RWPE2 (cell line): ENCODE measurements at regions not wholly inside any gene's neighbourhood (a gene's known extent, or its start where the extent isn't known, plus 50 kb on each side); places are given as distances from the start of the nearest gene placed in this dataset.

Experiments
- ATAC-seq: fragments of 200-7000 bp; cut with Tn5 transposase; 3 replicates; pipeline ENCODE4 v1.9.1; 2021; ENCODE audit warnings: low read depth
- DNase-seq: peaks from one replicate; pipeline ENCODE4 v3.0.0-alpha.2; 2020; ENCODE audit warnings: low spot score
- H3K27ac ChIP-seq: fragments of 450-650 bp; 2 replicates; pipeline ENCODE4 v1.5.1; 2017; ENCODE audit warnings: mild to moderate bottlenecking; ENCODE audit not compliant: poor library complexity, severe bottlenecking
- H3K27me3 ChIP-seq: fragments of 250-450 bp; sonication (Bioruptor Pico); 2 replicates; pipeline ENCODE4 v1.5.1; 2021; ENCODE audit warnings: mild to moderate bottlenecking, moderate library complexity; ENCODE audit not compliant: insufficient read depth, poor library complexity, severe bottlenecking
- H3K36me3 ChIP-seq: fragments of 250-450 bp; sonication (Bioruptor Pico); 2 replicates; pipeline ENCODE4 v1.5.1; 2020; ENCODE audit warnings: low read depth, mild to moderate bottlenecking, moderate library complexity
- H3K4me1 ChIP-seq: fragments of 250-450 bp; sonication (Bioruptor Pico); 2 replicates; pipeline ENCODE4 v1.5.1; 2021; ENCODE audit warnings: mild to moderate bottlenecking, moderate library complexity; ENCODE audit not compliant: insufficient read depth, poor library complexity, severe bottlenecking
- H3K4me3 ChIP-seq: fragments of 250-450 bp; sonication (Bioruptor Pico); 2 replicates; pipeline ENCODE4 v1.5.1; 2021; ENCODE audit warnings: mild to moderate bottlenecking, moderate library complexity; ENCODE audit not compliant: severe bottlenecking
- H3K9me3 ChIP-seq: fragments of 250-450 bp; sonication (Bioruptor Pico); 2 replicates; pipeline ENCODE4 v1.5.1; 2021; ENCODE audit warnings: mild to moderate bottlenecking, moderate library complexity; ENCODE audit not compliant: severe bottlenecking
- TF ChIP-seq, protein P1 (sequence below): fragments of 450-650 bp; IDR thresholded peaks from one replicate; pipeline ENCODE4 v1.5.1; 2017; ENCODE audit warnings: mild to moderate bottlenecking, moderate library complexity; ENCODE audit not compliant: poor library complexity, severe bottlenecking

DNA sequence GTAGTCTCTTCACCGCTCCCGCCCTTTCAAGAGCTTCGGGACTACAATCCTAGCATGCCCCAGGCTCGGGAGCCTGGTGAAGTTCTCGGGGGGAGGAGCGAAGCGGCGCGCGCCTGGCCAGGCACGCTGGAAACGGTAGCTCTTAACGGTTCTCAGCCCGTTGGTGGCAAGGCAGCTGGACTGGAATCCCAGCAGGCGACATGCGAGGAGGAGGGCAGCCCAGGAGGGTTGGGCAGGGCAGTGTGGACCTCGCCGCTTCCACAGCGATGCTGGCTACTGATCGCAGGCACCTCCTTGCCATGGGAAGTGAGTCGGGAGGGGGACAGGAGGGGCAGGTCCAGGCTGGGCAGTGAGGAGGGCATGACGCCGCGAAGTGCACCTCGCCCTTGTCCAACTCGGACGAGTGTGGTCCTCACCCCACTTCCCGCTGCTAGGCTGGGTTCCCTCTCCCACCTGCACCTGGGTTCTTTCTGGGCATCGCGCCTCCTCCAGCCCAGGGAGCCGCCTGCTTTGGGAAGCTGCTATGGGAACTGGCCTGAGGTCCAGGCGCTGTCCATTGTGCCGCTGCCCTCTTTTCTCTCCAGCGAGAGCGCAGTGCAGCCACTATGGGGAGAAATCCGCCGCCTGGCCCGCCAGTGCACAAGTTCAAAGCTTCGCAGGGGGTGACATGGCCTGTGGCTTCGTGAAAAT lies 367.8 kb upstream of the NUPR2 start:
- no peak overlapping the region for H3K27ac ChIP-seq
- no peaks in the 10 kb centered on the region for H3K4me1 ChIP-seq
- H3K27me3 ChIP-seq, result no peaks in the 10 kb centered on the region
- H3K9me3 ChIP-seq, result peaks cover 8% of the 10 kb centered on the region
- no peaks in the 10 kb centered on the region for H3K36me3 ChIP-seq
- ATAC-seq, result no peak
- DNase-seq, result no peak
- H3K4me3 ChIP-seq, result no peak overlapping the region
- TF ChIP-seq, protein P1, sequence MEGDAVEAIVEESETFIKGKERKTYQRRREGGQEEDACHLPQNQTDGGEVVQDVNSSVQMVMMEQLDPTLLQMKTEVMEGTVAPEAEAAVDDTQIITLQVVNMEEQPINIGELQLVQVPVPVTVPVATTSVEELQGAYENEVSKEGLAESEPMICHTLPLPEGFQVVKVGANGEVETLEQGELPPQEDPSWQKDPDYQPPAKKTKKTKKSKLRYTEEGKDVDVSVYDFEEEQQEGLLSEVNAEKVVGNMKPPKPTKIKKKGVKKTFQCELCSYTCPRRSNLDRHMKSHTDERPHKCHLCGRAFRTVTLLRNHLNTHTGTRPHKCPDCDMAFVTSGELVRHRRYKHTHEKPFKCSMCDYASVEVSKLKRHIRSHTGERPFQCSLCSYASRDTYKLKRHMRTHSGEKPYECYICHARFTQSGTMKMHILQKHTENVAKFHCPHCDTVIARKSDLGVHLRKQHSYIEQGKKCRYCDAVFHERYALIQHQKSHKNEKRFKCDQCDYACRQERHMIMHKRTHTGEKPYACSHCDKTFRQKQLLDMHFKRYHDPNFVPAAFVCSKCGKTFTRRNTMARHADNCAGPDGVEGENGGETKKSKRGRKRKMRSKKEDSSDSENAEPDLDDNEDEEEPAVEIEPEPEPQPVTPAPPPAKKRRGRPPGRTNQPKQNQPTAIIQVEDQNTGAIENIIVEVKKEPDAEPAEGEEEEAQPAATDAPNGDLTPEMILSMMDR, result no peak

- peaks cover 8% of the 10 kb centered on the region for H3K9me3 ChIP-seq
- no peaks in the 10 kb centered on the region for H3K4me1 ChIP-seq
- no peaks in the 10 kb centered on the region for H3K36me3 ChIP-seq
- H3K4me3 ChIP-seq, result no peak overlapping the region
- ATAC-seq (no peak), DNase-seq (no peak)
- no peaks in the 10 kb centered on the region for H3K27me3 ChIP-seq
- no peak overlapping the region for H3K27ac ChIP-seq
- TF ChIP-seq, protein P1, result no peak
Observed at GRCh38 chr7:56483153-56483552, 366.9 kb upstream of the NUPR2 start.

GRCh38 chr7:56479748-56480147 lies 363.5 kb upstream of the NUPR2 start:
- H3K9me3 ChIP-seq, result peaks cover 8% of the 10 kb centered on the region
- no peak overlapping the region for H3K4me3 ChIP-seq
- no peak overlapping the region for H3K27ac ChIP-seq
- H3K36me3 ChIP-seq, result no peaks in the 10 kb centered on the region
- H3K27me3 ChIP-seq, result no peaks in the 10 kb centered on the region
- no peak for DNase-seq
- no peaks in the 10 kb centered on the region for H3K4me1 ChIP-seq
- TF ChIP-seq, protein P1, result no peak
- no peak for ATAC-seq

- Histone ChIP-seq H3K9me3 (peaks cover 8% of the 10 kb centered on the region), H3K4me1 (no peaks in the 10 kb centered on the region), H3K27ac (no peak overlapping the region), H3K27me3 (no peaks in the 10 kb centered on the region), H3K36me3 (no peaks in the 10 kb centered on the region), H3K4me3 (no peak overlapping the region)
- no peak for ATAC-seq
- no peak for DNase-seq
- TF ChIP-seq, protein P1, result no peak
Observed at GRCh38 chr7:56479136-56479535, 362.9 kb upstream of the NUPR2 start.

DNA sequence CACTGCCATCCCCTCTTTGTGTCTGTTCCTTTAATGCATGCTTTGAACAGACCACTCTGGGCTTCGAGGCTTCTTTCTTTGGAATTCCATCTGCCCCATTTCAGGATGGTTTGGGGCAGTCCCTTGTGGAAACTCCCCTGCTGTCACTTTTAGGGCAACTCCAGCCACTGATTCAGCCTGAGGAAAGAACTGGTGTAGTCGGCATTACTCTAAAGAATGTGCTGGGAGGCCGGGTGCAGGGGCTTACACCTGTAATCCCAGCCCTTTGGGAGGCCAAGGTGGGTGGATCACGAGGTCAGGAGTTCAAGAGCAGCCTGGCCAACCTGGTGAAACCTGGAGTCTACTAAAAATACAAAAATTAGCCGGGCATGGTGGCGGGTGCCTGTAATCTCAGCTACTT lies 358.1 kb upstream of the NUPR2 start:
- no peak for DNase-seq
- no peaks in the 10 kb centered on the region for H3K36me3 ChIP-seq
- ATAC-seq, result no peak
- H3K9me3 ChIP-seq, result peaks cover 8% of the 10 kb centered on the region
- TF ChIP-seq, protein P1, result no peak
- no peaks in the 10 kb centered on the region for H3K27me3 ChIP-seq
- H3K4me1 ChIP-seq, result no peaks in the 10 kb centered on the region
- H3K27ac ChIP-seq, result no peak overlapping the region
- H3K4me3 ChIP-seq, result no peak overlapping the region
